ENCODE measurements at regions not wholly inside any gene's neighbourhood (a gene's known extent, or its start where the extent isn't known, plus 50 kb on each side); places are given as distances from the start of the nearest gene placed in this dataset.

- peaks cover 16% of the 10 kb centered on the region for H3K9me3 Mint-ChIP-seq
- H3K27me3 Mint-ChIP-seq (ENCODE audit: insufficient read depth, low read depth): no peaks in the 10 kb centered on the region
- no peaks in the 10 kb centered on the region for H4K20me1 ChIP-seq (ENCODE audit: low read depth)
- no peak for TF ChIP-seq EZH2phosphoT487 (IDR thresholded peaks at IDR 0.05)
- TF ChIP-seq CTCF (IDR thresholded peaks at IDR 0.05): no peak
- no peak for TF ChIP-seq EZH2 (IDR thresholded peaks at IDR 0.05)
- no peak for DNase-seq (ENCODE audit: low spot score)
- no peaks in the 10 kb centered on the region for H3K79me2 ChIP-seq (ENCODE audit: low read depth)
- H3F3A ChIP-seq (ENCODE audit: low read depth): no peaks in the 10 kb centered on the region
- no peaks in the 10 kb centered on the region for H3K4me1 ChIP-seq
- no peak overlapping the region for H3K4me3 Mint-ChIP-seq
- no peaks in the 10 kb centered on the region for H3K4me1 Mint-ChIP-seq
- no peak overlapping the region for H3K9ac ChIP-seq
- no peak overlapping the region for H3K4me3 ChIP-seq
- H2AFZ ChIP-seq (replicated peaks): no peak overlapping the region
- peaks cover 6% of the 10 kb centered on the region for H3K9me3 ChIP-seq (ENCODE audit: low read depth)
- no peaks in the 10 kb centered on the region for H3K36me3 ChIP-seq
- H3K27me3 ChIP-seq: no peaks in the 10 kb centered on the region
- H3K36me3 Mint-ChIP-seq: no peaks in the 10 kb centered on the region
- H3K27ac Mint-ChIP-seq: no peak overlapping the region
- H3K4me2 ChIP-seq: no peak overlapping the region
- H3K27ac ChIP-seq: no peak overlapping the region
Observed at GRCh38 chr6:88290411-88290810, 124.3 kb upstream of the CNR1 start.

GRCh38 chr6:88287696-88288095 is 121.5 kb upstream of the CNR1 start:
- no peak for TF ChIP-seq CTCF (IDR thresholded peaks at IDR 0.05)
- TF ChIP-seq EZH2 (IDR thresholded peaks at IDR 0.05): no peak
- TF ChIP-seq EZH2phosphoT487 (IDR thresholded peaks at IDR 0.05): no peak
- H3K9ac ChIP-seq: no peak overlapping the region
- H3K4me3 ChIP-seq: no peak overlapping the region
- no peaks in the 10 kb centered on the region for H3K4me1 ChIP-seq
- H3K27me3 ChIP-seq: no peaks in the 10 kb centered on the region
- no peak overlapping the region for H3K4me2 ChIP-seq
- no peaks in the 10 kb centered on the region for H3K79me2 ChIP-seq (ENCODE audit: low read depth)
- no peak for DNase-seq (ENCODE audit: low spot score)
- Mint-ChIP-seq H3K9me3 (peaks cover 21% of the 10 kb centered on the region), H3K4me3 (no peak overlapping the region), H3K4me1 (no peaks in the 10 kb centered on the region), H3K27me3 (ENCODE audit: insufficient read depth, low read depth) (no peaks in the 10 kb centered on the region), H3K36me3 (no peaks in the 10 kb centered on the region), H3K27ac (no peak overlapping the region)
- peaks cover 12% of the 10 kb centered on the region for H3K9me3 ChIP-seq (ENCODE audit: low read depth)
- no peak overlapping the region for H2AFZ ChIP-seq (replicated peaks)
- no peaks in the 10 kb centered on the region for H3K36me3 ChIP-seq
- no peaks in the 10 kb centered on the region for H3F3A ChIP-seq (ENCODE audit: low read depth)
- no peak overlapping the region for H3K27ac ChIP-seq
- H4K20me1 ChIP-seq (ENCODE audit: low read depth): no peaks in the 10 kb centered on the region

DNA sequence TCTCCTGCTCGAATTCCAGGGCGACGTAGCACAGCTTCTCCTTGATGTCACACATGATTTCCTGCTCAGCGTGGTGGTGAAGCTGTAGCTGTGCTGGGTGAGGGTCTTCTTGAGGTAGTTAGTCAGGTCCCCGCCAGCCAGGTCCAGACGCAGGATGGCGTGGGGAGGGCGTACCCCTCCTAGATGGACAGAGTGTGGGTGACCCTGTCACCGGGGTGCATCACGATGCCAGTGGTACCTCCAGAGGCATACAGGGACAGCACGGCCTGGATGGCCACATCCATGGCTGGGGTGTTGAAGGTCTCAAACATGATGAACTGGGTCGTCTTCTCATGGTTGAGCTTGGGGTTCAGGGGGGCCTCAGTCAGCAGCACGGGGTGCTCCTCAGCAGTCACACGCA is 110.2 kb upstream of the CNR1 start:
- Histone ChIP-seq H3K27ac (no peak overlapping the region), H3K9me3 (ENCODE audit: low read depth) (no peaks in the 10 kb centered on the region), H2AFZ (replicated peaks) (no peak overlapping the region), H3K4me3 (no peak overlapping the region), H3K9ac (no peak overlapping the region), H3K4me2 (no peak overlapping the region), H3F3A (ENCODE audit: low read depth) (no peaks in the 10 kb centered on the region), H4K20me1 (ENCODE audit: low read depth) (no peaks in the 10 kb centered on the region), H3K27me3 (no peaks in the 10 kb centered on the region), H3K79me2 (ENCODE audit: low read depth) (no peaks in the 10 kb centered on the region), H3K4me1 (no peaks in the 10 kb centered on the region), H3K36me3 (no peaks in the 10 kb centered on the region)
- no peaks in the 10 kb centered on the region for H3K27me3 Mint-ChIP-seq (ENCODE audit: insufficient read depth, low read depth)
- TF ChIP-seq CTCF (IDR thresholded peaks at IDR 0.05): no peak
- no peak for TF ChIP-seq EZH2 (IDR thresholded peaks at IDR 0.05)
- TF ChIP-seq EZH2phosphoT487 (IDR thresholded peaks at IDR 0.05): no peak
- DNase-seq (ENCODE audit: low spot score): no peak
- no peak overlapping the region for H3K4me3 Mint-ChIP-seq
- H3K4me1 Mint-ChIP-seq: no peaks in the 10 kb centered on the region
- H3K36me3 Mint-ChIP-seq: no peaks in the 10 kb centered on the region
- peaks cover 4% of the 10 kb centered on the region for H3K9me3 Mint-ChIP-seq
- H3K27ac Mint-ChIP-seq: no peak overlapping the region

- Histone ChIP-seq H3K36me3 (no peaks in the 10 kb centered on the region), H3K9ac (no peak overlapping the region), H3K9me3 (ENCODE audit: low read depth) (no peaks in the 10 kb centered on the region), H3F3A (ENCODE audit: low read depth) (no peaks in the 10 kb centered on the region), H3K27me3 (no peaks in the 10 kb centered on the region), H3K4me1 (peaks cover 3% of the 10 kb centered on the region), H3K79me2 (ENCODE audit: low read depth) (no peaks in the 10 kb centered on the region), H2AFZ (replicated peaks) (no peak overlapping the region), H3K4me3 (no peak overlapping the region), H3K4me2 (no peak overlapping the region), H3K27ac (no peak overlapping the region), H4K20me1 (ENCODE audit: low read depth) (no peaks in the 10 kb centered on the region)
- H3K27me3 Mint-ChIP-seq (ENCODE audit: insufficient read depth, low read depth): no peaks in the 10 kb centered on the region
- no peaks in the 10 kb centered on the region for H3K36me3 Mint-ChIP-seq
- peaks cover 15% of the 10 kb centered on the region for H3K4me1 Mint-ChIP-seq
- no peak overlapping the region for H3K27ac Mint-ChIP-seq
- TF ChIP-seq EZH2 (IDR thresholded peaks at IDR 0.05): no peak
- no peak for TF ChIP-seq EZH2phosphoT487 (IDR thresholded peaks at IDR 0.05)
- TF ChIP-seq CTCF (IDR thresholded peaks at IDR 0.05): no peak
- no peak overlapping the region for H3K4me3 Mint-ChIP-seq
- no peaks in the 10 kb centered on the region for H3K9me3 Mint-ChIP-seq
- DNase-seq (ENCODE audit: low spot score): peak; percentile 13
Observed at GRCh38 chr6:88268508-88268907, 102.4 kb upstream of the CNR1 start.

Data from neural progenitor cell (in vitro differentiated cells).